ENCODE measurements at regions not wholly inside any gene's neighbourhood (a gene's known extent, or its start where the extent isn't known, plus 50 kb on each side); places are given as distances from the start of the nearest gene placed in this dataset.

GRCh38 chr4:31189938-31190337 lies 469.8 kb downstream of the PCDH7 start:
- TF ChIP-seq SMC3 (IDR thresholded peaks at IDR 0.05) (no peak), ESRRA (IDR thresholded peaks at IDR 0.05; ENCODE audit: borderline replicate concordance, low read length) (no peak), JUNB (IDR thresholded peaks at IDR 0.05) (no peak), POLR2A (IDR thresholded peaks at IDR 0.05; ENCODE audit: low read length) (no peak), RFX5 (IDR thresholded peaks at IDR 0.05) (no peak), JUN (IDR thresholded peaks at IDR 0.05) (no peak), FOSL2 (IDR thresholded peaks at IDR 0.05) (no peak), FOSL2 (CRISPR knock-in tag; IDR thresholded peaks at IDR 0.05) (no peak), ZSCAN20 (CRISPR knock-in tag; IDR thresholded peaks at IDR 0.05) (no peak)
- TF ChIP-seq, protein P1, sequence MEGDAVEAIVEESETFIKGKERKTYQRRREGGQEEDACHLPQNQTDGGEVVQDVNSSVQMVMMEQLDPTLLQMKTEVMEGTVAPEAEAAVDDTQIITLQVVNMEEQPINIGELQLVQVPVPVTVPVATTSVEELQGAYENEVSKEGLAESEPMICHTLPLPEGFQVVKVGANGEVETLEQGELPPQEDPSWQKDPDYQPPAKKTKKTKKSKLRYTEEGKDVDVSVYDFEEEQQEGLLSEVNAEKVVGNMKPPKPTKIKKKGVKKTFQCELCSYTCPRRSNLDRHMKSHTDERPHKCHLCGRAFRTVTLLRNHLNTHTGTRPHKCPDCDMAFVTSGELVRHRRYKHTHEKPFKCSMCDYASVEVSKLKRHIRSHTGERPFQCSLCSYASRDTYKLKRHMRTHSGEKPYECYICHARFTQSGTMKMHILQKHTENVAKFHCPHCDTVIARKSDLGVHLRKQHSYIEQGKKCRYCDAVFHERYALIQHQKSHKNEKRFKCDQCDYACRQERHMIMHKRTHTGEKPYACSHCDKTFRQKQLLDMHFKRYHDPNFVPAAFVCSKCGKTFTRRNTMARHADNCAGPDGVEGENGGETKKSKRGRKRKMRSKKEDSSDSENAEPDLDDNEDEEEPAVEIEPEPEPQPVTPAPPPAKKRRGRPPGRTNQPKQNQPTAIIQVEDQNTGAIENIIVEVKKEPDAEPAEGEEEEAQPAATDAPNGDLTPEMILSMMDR (IDR thresholded peaks at IDR 0.05) = no peak
